Activated CD4-positive, alpha-beta T cell treated with anti-CD3 and anti-CD28 coated beads, Interleukin-2, Interleukin-6, amounts not matched to agents 100 ng/mL and 50 ng/mL, durations not matched to agents 16 hours and 8 hours (primary cell): ENCODE measurements at regions not wholly inside any gene's neighbourhood (a gene's known extent, or its start where the extent isn't known, plus 50 kb on each side); places are given as distances from the start of the nearest gene placed in this dataset.

ENCODE experiments used
- DNase-seq: peaks from one replicate; pipeline ENCODE4 v3.0.0-alpha.2; 2020

DNA sequence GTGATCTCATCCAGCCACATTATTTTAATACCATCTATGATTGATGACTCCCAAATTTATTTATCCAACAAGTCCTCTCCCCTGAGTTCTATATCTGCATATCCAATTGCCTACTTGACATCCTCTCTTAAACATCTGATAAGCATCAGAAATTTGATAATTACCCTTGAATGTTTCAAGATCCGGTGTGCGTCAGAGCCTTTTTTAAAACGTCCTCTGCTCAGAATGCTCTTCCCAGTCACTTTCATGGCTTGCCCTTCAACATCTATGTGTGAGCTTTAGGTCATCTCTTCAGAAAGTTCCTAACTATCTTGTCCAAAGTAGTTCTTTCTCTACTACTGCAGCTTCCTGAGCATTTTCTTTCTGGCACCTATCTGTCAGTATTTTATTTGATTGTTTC is 364.3 kb downstream of the PLPP3 start:
- DNase-seq, result no peak

GRCh38 chr1:56213068-56213467 is 366.3 kb downstream of the PLPP3 start:
- no peak for DNase-seq

GRCh38 chr1:56212143-56212542 is 367.2 kb downstream of the PLPP3 start:
- DNase-seq, result no peak

DNA sequence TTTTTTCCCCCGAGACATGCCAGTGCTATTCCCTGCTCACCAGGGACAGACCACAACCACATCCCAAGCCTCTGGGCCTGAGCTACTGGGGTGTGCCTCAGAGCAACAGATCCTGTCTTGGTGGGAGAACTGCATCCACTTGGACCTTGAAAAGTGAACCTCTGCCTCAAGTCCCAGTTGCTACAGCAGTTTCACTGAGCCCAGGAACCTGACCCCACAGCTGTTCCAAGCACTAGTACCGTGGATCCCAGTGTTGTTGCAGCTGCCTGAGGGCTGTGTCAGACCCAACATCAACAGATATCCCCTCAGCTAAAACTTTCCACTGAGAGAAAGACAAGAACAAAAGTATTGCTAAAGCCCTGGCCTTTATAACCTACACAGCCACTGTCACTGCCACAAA is 373.0 kb downstream of the PLPP3 start:
- DNase-seq, result no peak

DNA sequence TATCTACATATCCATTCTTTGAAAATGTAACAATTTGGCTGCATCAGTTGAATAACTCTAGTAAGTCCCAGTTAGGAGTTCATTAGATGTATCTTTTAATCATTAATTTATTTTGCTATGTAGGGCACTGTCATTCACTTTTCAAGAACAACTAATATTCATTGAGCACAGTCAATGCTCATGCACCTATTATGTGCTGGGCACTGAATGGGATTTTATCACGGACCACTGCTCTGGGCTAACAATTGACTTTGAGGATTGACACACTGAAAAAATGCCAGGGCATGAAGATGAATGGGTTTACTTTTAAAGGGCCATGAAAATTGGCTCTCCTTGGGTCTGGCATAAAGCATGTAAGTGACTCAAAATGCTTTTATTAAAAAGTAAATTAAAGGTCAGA is 375.2 kb downstream of the PLPP3 start:
- no peak for DNase-seq

DNA sequence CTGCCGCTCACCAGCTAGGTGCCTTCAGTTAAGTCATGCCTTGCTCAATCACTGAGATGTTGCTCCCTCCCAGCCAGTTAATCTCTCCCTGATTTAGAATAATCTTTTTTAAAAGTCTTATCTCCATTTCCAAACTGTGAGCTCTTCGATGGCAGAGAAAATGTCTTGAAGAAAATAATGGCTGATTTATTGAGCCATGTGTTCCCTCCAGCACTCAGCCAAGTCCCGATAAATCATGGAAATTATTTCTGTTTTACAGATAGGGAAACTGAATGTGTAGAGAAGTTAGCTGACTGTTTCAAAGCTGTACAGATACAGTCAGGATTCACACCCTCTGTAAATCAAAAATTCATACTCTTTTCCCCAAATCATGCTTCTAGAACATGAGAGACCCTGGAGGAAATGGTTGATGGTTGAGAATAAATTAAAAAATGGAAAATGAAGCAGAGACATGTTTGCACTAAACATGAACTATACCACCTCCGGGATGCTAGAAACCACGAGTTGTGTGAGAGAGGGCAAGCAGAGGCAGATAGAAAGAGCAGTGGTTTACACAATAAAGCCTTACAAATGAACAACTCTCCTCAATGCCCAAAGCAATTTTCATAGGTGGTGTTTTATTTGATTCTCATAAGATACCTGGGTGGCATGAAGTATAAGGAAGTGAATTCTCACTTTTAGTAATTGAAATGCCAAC is 376.4 kb downstream of the PLPP3 start:
- DNase-seq, result no peak

- DNase-seq, result no peak
Measured at GRCh38 chr1:56202186-56202585, 377.2 kb downstream of the PLPP3 start.

- DNase-seq, result no peak
Measured at GRCh38 chr1:56200896-56201295, 378.5 kb downstream of the PLPP3 start.

- no peak for DNase-seq
Measured at GRCh38 chr1:56200442-56200841, 378.9 kb downstream of the PLPP3 start.

GRCh38 chr1:56199956-56200355 is 379.4 kb downstream of the PLPP3 start:
- no peak for DNase-seq

GRCh38 chr1:56199061-56199460 is 380.3 kb downstream of the PLPP3 start:
- no peak for DNase-seq

- DNase-seq, result no peak
Measured at GRCh38 chr1:56197946-56198345, 381.4 kb downstream of the PLPP3 start.

GRCh38 chr1:56196839-56197238 is 382.5 kb downstream of the PLPP3 start:
- no peak for DNase-seq

DNA sequence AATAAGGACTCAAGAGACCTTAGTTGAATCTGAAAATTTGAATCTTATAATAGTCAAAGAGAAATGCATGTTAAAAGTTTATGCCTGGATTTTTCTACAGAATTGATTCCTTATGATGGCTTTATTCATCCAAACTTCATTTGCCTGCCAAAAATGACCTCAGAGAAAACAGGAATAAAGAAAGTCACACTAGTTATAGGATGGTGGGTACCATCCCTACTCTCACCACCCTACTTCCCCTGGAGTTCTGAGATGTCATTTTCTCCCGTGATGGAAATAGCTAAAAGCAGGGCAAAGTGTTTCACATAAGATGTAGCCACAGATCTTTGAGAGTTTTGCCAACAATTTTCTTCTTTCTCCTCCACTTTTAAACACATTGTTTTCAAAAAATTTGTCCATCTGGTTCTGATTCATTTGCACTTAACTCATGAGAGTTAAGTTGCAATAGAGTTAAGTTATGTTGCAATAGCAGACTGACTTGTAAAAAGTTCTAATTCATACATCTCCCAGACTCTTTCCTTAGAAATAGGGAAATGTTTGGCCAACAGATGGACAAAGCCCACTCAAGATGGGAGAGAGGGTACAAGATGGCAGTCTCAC is 384.6 kb downstream of the PLPP3 start:
- no peak for DNase-seq

DNA sequence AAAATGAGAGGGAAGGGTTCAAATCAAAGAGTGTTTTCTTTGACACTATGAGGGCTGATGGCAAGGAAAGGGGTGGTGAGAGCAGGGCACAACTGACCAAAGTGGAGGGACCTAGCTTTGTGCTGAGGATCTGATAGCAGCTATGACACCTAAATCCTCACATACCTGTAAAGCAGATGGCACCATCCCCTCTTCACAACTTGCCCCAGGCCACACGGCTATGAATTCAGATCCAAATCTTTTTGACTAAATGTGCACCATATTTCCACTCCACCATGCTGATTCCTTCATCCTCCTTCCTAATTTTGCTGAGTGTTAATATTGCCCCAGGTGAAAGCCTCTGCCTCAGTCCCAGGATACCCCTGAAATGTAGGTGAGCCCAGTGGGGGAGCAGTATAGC is 385.7 kb downstream of the PLPP3 start:
- no peak for DNase-seq

DNA sequence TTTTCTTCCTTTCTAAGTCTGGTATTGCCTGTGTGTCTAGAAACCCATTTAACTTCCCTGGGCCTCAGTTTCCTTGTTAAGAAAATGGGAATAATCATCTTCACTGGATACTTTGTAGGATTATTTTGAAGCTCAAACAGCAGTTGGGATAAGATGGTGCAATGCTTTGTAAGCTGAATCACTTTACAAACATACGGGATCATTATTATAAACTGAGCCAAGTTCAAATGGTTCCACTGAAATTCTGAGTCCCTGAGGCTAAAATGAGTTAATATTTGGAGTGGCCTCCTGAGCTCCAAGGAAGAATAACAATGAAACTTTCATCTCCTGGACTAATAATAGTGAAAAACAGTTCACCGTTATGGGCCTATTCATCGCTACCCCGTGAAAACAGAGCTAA is 388.0 kb downstream of the PLPP3 start:
- no peak for DNase-seq

DNA sequence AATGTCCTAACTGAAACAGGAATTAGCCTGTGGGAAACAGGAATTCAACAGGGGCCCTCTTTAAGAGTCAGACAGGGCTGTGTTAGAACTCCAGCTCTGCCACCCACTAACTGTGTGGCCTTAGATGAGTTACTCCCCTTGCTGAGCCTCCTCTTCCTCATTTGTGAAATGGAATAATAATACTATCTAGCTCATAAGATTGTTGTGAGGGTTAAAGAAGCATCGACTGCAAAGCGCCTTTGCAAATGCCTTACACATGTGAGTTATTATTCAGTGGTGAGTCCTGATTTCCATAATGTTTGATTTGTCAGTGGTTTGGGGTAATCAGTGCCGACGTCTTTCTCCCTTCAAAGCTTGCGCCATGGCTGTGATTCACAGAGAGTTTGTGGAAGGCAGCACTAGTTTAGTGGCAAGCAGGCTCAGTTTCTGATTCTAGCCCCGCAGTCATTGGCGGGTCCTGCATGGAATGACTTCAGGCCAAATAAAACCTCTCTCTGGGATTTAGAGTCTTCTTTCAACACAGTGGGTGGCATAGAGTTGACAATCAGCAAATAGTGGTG is 388.5 kb downstream of the PLPP3 start:
- DNase-seq, result no peak

GRCh38 chr1:56189946-56190805 is 389.2 kb downstream of the PLPP3 start:
- no peak for DNase-seq

- no peak for DNase-seq
Measured at GRCh38 chr1:56189454-56189853, 389.9 kb downstream of the PLPP3 start.

DNA sequence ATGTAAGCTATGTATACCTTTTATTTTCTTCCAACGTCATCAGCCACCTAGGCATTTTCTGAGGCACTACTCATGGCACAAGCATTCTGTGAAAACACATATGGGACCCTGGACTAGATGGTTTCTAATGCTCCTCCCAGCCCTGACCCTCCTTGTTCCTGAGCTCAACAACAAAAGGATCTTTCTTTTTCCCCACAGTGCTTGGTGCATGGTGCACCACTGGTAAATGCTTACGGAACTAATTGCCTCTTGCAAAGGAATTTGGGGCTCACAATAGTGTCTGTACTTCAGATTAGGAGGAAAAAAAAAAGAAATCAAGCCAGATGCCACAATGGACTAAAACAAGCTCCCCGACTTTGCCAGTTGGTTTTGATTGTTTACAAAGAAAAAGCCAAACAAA is 390.5 kb downstream of the PLPP3 start:
- DNase-seq, result no peak

- DNase-seq, result no peak
Measured at GRCh38 chr1:56188221-56188620, 391.1 kb downstream of the PLPP3 start.

- DNase-seq, result no peak
Measured at GRCh38 chr1:56187405-56187804, 392.0 kb downstream of the PLPP3 start.

- DNase-seq, result no peak
Measured at GRCh38 chr1:56185493-56185892, 393.9 kb downstream of the PLPP3 start.

- no peak for DNase-seq
Measured at GRCh38 chr1:56183151-56183550, 396.2 kb downstream of the PLPP3 start.
